C4-2B (cell line): ENCODE measurements at regions not wholly inside any gene's neighbourhood (a gene's known extent, or its start where the extent isn't known, plus 50 kb on each side); places are given as distances from the start of the nearest gene placed in this dataset.

Experiments used
- ZFX ChIP-seq: fragments of 450-650 bp; IDR thresholded peaks from 2 replicates; pipeline ENCODE4 v1.6.1; 2017
- TF ChIP-seq, protein P1 (sequence below): fragments of 450-650 bp; conservative IDR thresholded peaks from 2 replicates; pipeline ENCODE4 v1.5.1; 2017; ENCODE audit warnings: mild to moderate bottlenecking

- TF ChIP-seq, protein P1, sequence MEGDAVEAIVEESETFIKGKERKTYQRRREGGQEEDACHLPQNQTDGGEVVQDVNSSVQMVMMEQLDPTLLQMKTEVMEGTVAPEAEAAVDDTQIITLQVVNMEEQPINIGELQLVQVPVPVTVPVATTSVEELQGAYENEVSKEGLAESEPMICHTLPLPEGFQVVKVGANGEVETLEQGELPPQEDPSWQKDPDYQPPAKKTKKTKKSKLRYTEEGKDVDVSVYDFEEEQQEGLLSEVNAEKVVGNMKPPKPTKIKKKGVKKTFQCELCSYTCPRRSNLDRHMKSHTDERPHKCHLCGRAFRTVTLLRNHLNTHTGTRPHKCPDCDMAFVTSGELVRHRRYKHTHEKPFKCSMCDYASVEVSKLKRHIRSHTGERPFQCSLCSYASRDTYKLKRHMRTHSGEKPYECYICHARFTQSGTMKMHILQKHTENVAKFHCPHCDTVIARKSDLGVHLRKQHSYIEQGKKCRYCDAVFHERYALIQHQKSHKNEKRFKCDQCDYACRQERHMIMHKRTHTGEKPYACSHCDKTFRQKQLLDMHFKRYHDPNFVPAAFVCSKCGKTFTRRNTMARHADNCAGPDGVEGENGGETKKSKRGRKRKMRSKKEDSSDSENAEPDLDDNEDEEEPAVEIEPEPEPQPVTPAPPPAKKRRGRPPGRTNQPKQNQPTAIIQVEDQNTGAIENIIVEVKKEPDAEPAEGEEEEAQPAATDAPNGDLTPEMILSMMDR, result no peak
- TF ChIP-seq ZFX, result no peak
Observed at GRCh38 chr2:144971786-144972335, 451.9 kb upstream of the ZEB2 start.
